Caco-2 (cell line): ENCODE measurements at regions not wholly inside any gene's neighbourhood (a gene's known extent, or its start where the extent isn't known, plus 50 kb on each side); places are given as distances from the start of the nearest gene placed in this dataset.

Experiments used
- BruUV-seq: library from RNA; stranded (reverse); fragments of 400-500 nt; replicated peaks from 2 replicates; lab custom pipeline; 2021; lab: Mats Ljungman, UMichigan
- CTCF ChIA-PET: fragments of 300-600 bp; sonication (Branson Sonifier 250); formaldehyde crosslinking; loops from one replicate; lab custom pipeline; 2022; ENCODE audit warnings: antibody characterized with exemption; lab: Charles Lee
- POLR2A ChIA-PET: fragments of 300-600 bp; sonication (Branson Sonifier 250); formaldehyde crosslinking; loops from one replicate; lab custom pipeline; 2022; ENCODE audit warnings: antibody characterized with exemption; lab: Charles Lee
- DNase-seq, 2 experiments: peaks; one replicate each; pipeline versions ENCODE4 v3.0.0 to v3.0.0-alpha.2; 2020 to 2022
- H3K27me3 ChIP-seq: replicated peaks from 2 replicates; pipeline ENCODE4 v1.6.0; 2011; ENCODE audit warnings: low read length; ENCODE audit not compliant: control insufficient read depth, insufficient read depth
- H3K36me3 ChIP-seq: 2 replicates; pipeline ENCODE4 v1.5.1; 2011; ENCODE audit warnings: low read length; ENCODE audit not compliant: control insufficient read depth, insufficient read depth
- H3K4me1 ChIP-seq: fragments of 250-450 bp; sonication (Bioruptor Pico); 2 replicates; pipeline ENCODE4 v1.5.1; 2020; ENCODE audit warnings: mild to moderate bottlenecking
- H3K4me3 ChIP-seq: 2 replicates; pipeline ENCODE4 v1.5.1; 2011; ENCODE audit warnings: low read depth, mild to moderate bottlenecking, control low read depth, low read length
- H3K9me3 ChIP-seq: fragments of 250-450 bp; sonication (Bioruptor Pico); 2 replicates; pipeline ENCODE4 v1.5.1; 2020; ENCODE audit warnings: mild to moderate bottlenecking, moderate library complexity
- H3K27ac Mint-ChIP-seq: one replicate; pipeline ENCODE4 v1.8.0; 2022; ENCODE audit warnings: mixed read lengths; ENCODE audit not compliant: unreplicated experiment
- H3K27me3 Mint-ChIP-seq: one replicate; pipeline ENCODE4 v1.8.0; 2022; ENCODE audit warnings: mixed read lengths; ENCODE audit not compliant: insufficient read depth, unreplicated experiment
- H3K36me3 Mint-ChIP-seq: one replicate; pipeline ENCODE4 v1.8.0; 2022; ENCODE audit warnings: mild to moderate bottlenecking, mixed read lengths; ENCODE audit not compliant: insufficient read depth, unreplicated experiment
- H3K4me1 Mint-ChIP-seq: one replicate; pipeline ENCODE4 v1.8.0; 2022; ENCODE audit warnings: low read depth, mixed read lengths; ENCODE audit not compliant: unreplicated experiment
- H3K4me3 Mint-ChIP-seq: one replicate; pipeline ENCODE4 v1.8.0; 2022; ENCODE audit warnings: mild to moderate bottlenecking, moderate library complexity, mixed read lengths; ENCODE audit not compliant: unreplicated experiment
- H3K9me3 Mint-ChIP-seq: one replicate; pipeline ENCODE4 v1.8.0; 2022; ENCODE audit warnings: mixed read lengths; ENCODE audit not compliant: unreplicated experiment
- intact Hi-C: fragments of 100-400 bp; cut with micrococcal nuclease; formaldehyde crosslinking; loops from one replicate; pipeline ENCODE4 v1.10.0; 2022; ENCODE audit not compliant: unreplicated experiment
- TF ChIP-seq, protein P1 (sequence below), 2 experiments: fragments of 200-600 bp in 1 of 2; IDR thresholded peaks; 1 replicate in 1 of 2; 2 replicates in 1 of 2; pipeline versions ENCODE4 v1.5.1 to v1.8.0; 2011 to 2022; ENCODE audit warnings: antibody characterized with exemption in 1 of 2, control low read depth in 1 of 2, inconsistent platforms in 1 of 2, low read depth in 1 of 2, low read length in 1 of 2, mild to moderate bottlenecking in 1 of 2, moderate library complexity in 1 of 2; ENCODE audit not compliant: insufficient read depth in 1 of 2, severe bottlenecking in 1 of 2, unreplicated experiment in 1 of 2

- Mint-ChIP-seq H3K9me3 (peaks cover 11% of the 10 kb centered on the region), H3K4me3 (no peak overlapping the region), H3K4me1 (peaks cover 29% of the 10 kb centered on the region), H3K36me3 (peaks cover 6% of the 10 kb centered on the region), H3K27me3 (no peaks in the 10 kb centered on the region), H3K27ac (no peak overlapping the region)
- H3K4me3 ChIP-seq = no peak overlapping the region
- ChIA-PET POLR2A (interaction anchor here (0.5 kb wide), 1 partner anchor 157 kb away, joined by 4 read pairs; no protein-coding TSS in a partner anchor), CTCF (no interaction called here)
- H3K4me1 ChIP-seq = peaks cover 27% of the 10 kb centered on the region
- BruUV-seq = no TSS peak
- intact Hi-C loops = no loop called here
- DNase-seq = no peak
- TF ChIP-seq, protein P1, sequence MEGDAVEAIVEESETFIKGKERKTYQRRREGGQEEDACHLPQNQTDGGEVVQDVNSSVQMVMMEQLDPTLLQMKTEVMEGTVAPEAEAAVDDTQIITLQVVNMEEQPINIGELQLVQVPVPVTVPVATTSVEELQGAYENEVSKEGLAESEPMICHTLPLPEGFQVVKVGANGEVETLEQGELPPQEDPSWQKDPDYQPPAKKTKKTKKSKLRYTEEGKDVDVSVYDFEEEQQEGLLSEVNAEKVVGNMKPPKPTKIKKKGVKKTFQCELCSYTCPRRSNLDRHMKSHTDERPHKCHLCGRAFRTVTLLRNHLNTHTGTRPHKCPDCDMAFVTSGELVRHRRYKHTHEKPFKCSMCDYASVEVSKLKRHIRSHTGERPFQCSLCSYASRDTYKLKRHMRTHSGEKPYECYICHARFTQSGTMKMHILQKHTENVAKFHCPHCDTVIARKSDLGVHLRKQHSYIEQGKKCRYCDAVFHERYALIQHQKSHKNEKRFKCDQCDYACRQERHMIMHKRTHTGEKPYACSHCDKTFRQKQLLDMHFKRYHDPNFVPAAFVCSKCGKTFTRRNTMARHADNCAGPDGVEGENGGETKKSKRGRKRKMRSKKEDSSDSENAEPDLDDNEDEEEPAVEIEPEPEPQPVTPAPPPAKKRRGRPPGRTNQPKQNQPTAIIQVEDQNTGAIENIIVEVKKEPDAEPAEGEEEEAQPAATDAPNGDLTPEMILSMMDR (IDR thresholded peaks at IDR 0.05; ENCODE audit: insufficient read depth in 1 of 2, low read depth in 1 of 2, low read length in 1 of 2, severe bottlenecking in 1 of 2, unreplicated experiment in 1 of 2) = no peak
- peaks cover 11% of the 10 kb centered on the region; the same call in 1 of the 2 replicates for H3K9me3 ChIP-seq
- H3K36me3 ChIP-seq = no peaks in the 10 kb centered on the region
- H3K27me3 ChIP-seq = no peaks in the 10 kb centered on the region
Observed at GRCh38 chr2:217294211-217294610, 434.3 kb upstream of the TNP1 start.

DNA sequence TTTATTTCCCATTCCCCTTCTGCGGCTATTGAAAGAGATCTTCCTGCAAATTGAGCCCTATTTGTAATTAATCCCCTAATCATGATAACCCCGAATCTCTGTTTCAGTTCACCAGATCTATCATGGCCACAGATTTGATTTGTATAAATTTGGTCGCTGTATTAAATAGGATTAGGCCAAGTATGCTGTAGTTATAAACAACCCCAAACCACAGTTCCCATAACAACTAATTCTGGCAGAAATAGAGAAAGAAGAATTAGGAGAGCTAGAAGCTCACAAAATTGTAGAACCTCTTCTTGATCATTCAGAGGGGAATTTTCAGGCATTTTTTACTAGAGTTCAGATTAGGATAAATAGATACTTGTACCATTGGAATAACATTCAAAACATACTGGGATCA is 433.7 kb upstream of the TNP1 start:
- H3K36me3 ChIP-seq = no peaks in the 10 kb centered on the region
- no TSS peak for BruUV-seq
- peaks cover 11% of the 10 kb centered on the region for H3K9me3 Mint-ChIP-seq
- no peaks in the 10 kb centered on the region for H3K27me3 Mint-ChIP-seq
- no peaks in the 10 kb centered on the region for H3K27me3 ChIP-seq
- ChIA-PET POLR2A (no interaction called here), CTCF (no interaction called here)
- H3K4me1 ChIP-seq = peaks cover 33% of the 10 kb centered on the region
- no peak overlapping the region for H3K27ac Mint-ChIP-seq
- intact Hi-C loops = no loop called here
- H3K4me1 Mint-ChIP-seq = peaks cover 30% of the 10 kb centered on the region
- TF ChIP-seq, protein P1 (IDR thresholded peaks at IDR 0.05; ENCODE audit: insufficient read depth in 1 of 2, low read depth in 1 of 2, low read length in 1 of 2, severe bottlenecking in 1 of 2, unreplicated experiment in 1 of 2) = no peak
- H3K4me3 Mint-ChIP-seq = no peak overlapping the region
- H3K36me3 Mint-ChIP-seq = peaks cover 6% of the 10 kb centered on the region
- no peak overlapping the region for H3K4me3 ChIP-seq
- no peak for DNase-seq
- H3K9me3 ChIP-seq = peaks cover 11% of the 10 kb centered on the region; the same call in 1 of the 2 replicates

- H3K9me3 Mint-ChIP-seq = peaks cover 11% of the 10 kb centered on the region
- peaks cover 30% of the 10 kb centered on the region for H3K4me1 Mint-ChIP-seq
- H3K4me1 ChIP-seq = peaks cover 35% of the 10 kb centered on the region
- H3K27me3 ChIP-seq = no peaks in the 10 kb centered on the region
- H3K36me3 Mint-ChIP-seq = peaks cover 6% of the 10 kb centered on the region
- H3K36me3 ChIP-seq = no peaks in the 10 kb centered on the region
- DNase-seq = no peak
- H3K4me3 ChIP-seq = no peak overlapping the region
- TF ChIP-seq, protein P1 (IDR thresholded peaks at IDR 0.05; ENCODE audit: insufficient read depth in 1 of 2, low read depth in 1 of 2, low read length in 1 of 2, severe bottlenecking in 1 of 2, unreplicated experiment in 1 of 2) = no peak
- H3K27me3 Mint-ChIP-seq = no peaks in the 10 kb centered on the region
- ChIA-PET CTCF (no interaction called here), POLR2A (no interaction called here)
- no TSS peak for BruUV-seq
- H3K27ac Mint-ChIP-seq = no peak overlapping the region
- no peak overlapping the region for H3K4me3 Mint-ChIP-seq
- intact Hi-C loops = no loop called here
- peaks cover 11% of the 10 kb centered on the region; the same call in 1 of the 2 replicates for H3K9me3 ChIP-seq
Observed at GRCh38 chr2:217293046-217293445, 433.2 kb upstream of the TNP1 start.
